Upper lobe of left lung (tissue), 6 donors: ENCODE measurements at regions not wholly inside any gene's neighbourhood (a gene's known extent, or its start where the extent isn't known, plus 50 kb on each side); places are given as distances from the start of the nearest gene placed in this dataset.
"Not testable (repeated sequence)": the region's sequence is repeated elsewhere in the genome, so short reads cannot be mapped to it uniquely, and the experiment has no call there.

ENCODE experiments used
- ATAC-seq, 2 donors: fragments of 200-7000 bp; cut with Tn5 transposase; one replicate each; pipeline ENCODE4 v1.9.1; 2022; ENCODE audit warnings: mild to moderate bottlenecking in 2 of 2, moderate library complexity in 2 of 2; ENCODE audit not compliant: low FRiP score in 2 of 2
- DNase-seq, 2 donors: peaks; one replicate each; pipeline ENCODE4 v3.0.0-alpha.2; 2019 to 2020
- H3K27ac ChIP-seq, 4 donors: fragments of 200-600 bp; sonication (generic); one replicate each; pipeline ENCODE4 v1.5.1; 2016 to 2019
- H3K27me3 ChIP-seq, 4 donors: fragments of 200-600 bp; sonication (generic); one replicate each; pipeline ENCODE4 v1.5.1; 2017 to 2019
- H3K36me3 ChIP-seq, 4 donors: fragments of 200-600 bp; sonication (generic); one replicate each; pipeline ENCODE4 v1.5.1; 2016 to 2019
- H3K4me1 ChIP-seq, 4 donors: fragments of 200-600 bp; sonication (generic); one replicate each; pipeline ENCODE4 v1.5.1; 2018 to 2019
- H3K4me3 ChIP-seq, 4 donors: fragments of 200-600 bp; sonication (generic); one replicate each; pipeline ENCODE4 v1.5.1; 2017 to 2019; ENCODE audit warnings: mild to moderate bottlenecking in 2 of 4, moderate library complexity in 1 of 4
- H3K9me3 ChIP-seq, 4 donors: fragments of 200-600 bp; sonication (generic); one replicate each; pipeline ENCODE4 v1.5.1; 2018 to 2019
- CTCF ChIP-seq, 6 experiments: fragments of 450-650 bp in 4 of 6; fragments of 200-600 bp in 2 of 6; sonication (generic) in 2 of 6; IDR thresholded peaks; one replicate each; pipeline ENCODE4 v1.5.1; 2016 to 2019; ENCODE audit warnings: antibody characterized with exemption in 6 of 6
- EP300 ChIP-seq, 4 donors: sonication (generic); formaldehyde crosslinking; IDR thresholded peaks; one replicate each; pipeline ENCODE4 v1.5.1; 2017; ENCODE audit warnings: antibody characterized with exemption in 4 of 4, control low read depth in 2 of 4
- POLR2A ChIP-seq, 4 donors: fragments of 450-650 bp; IDR thresholded peaks; one replicate each; pipeline ENCODE4 v1.5.1; 2016 to 2017; ENCODE audit warnings: antibody characterized with exemption in 4 of 4, mild to moderate bottlenecking in 2 of 4
- POLR2AphosphoS5 ChIP-seq, 2 donors: sonication (generic); formaldehyde crosslinking; IDR thresholded peaks; one replicate each; pipeline ENCODE4 v1.5.1; 2017; ENCODE audit warnings: antibody characterized with exemption in 2 of 2
- WGBS, 2 donors: methylation state at CpG; one replicate each; pipeline ENCODE4 v1.1.5; 2017 to 2018; 5-methylcytosine and 5-hydroxymethylcytosine counted together
- donor health status: DM: no; HTN: no; CAD: no; lungs with moderate emphysema.
- donor health status: DM: no; HTN: yes; CAD: no; lungs with severe emphysema.

- H3K27me3 ChIP-seq: no peaks in the 10 kb centered on the region
- DNase-seq (no peak), ATAC-seq (no peak)
- WGBS, 2 donors: 91 to 95% methylated on average over 8 of the region's 8 CpGs
- H3K9me3 ChIP-seq: no peaks in the 10 kb centered on the region
- TF ChIP-seq POLR2AphosphoS5 (IDR thresholded peaks at IDR 0.05) (no peak), EP300 (IDR thresholded peaks at IDR 0.05) (no peak), CTCF (IDR thresholded peaks at IDR 0.05) (no peak), POLR2A (IDR thresholded peaks at IDR 0.05) (no peak)
- peaks cover 0 to 9% (median 2%) of the 10 kb centered on the region in 4 donors for H3K4me1 ChIP-seq
- no peak overlapping the region for H3K27ac ChIP-seq
- no peak overlapping the region for H3K4me3 ChIP-seq
- no peaks in the 10 kb centered on the region for H3K36me3 ChIP-seq
Measured at GRCh38 chr5:159800131-159800840, 116.0 kb upstream of the ADRA1B start.

GRCh38 chr5:159801303-159801702 is 115.0 kb upstream of the ADRA1B start:
- WGBS, 2 donors: 75 to 79% methylated on average over 8 of the region's 8 CpGs
- ATAC-seq (no peak), DNase-seq (no peak)
- no peaks in the 10 kb centered on the region for H3K36me3 ChIP-seq
- H3K27me3 ChIP-seq: no peaks in the 10 kb centered on the region
- no peak overlapping the region for H3K27ac ChIP-seq
- H3K9me3 ChIP-seq: no peaks in the 10 kb centered on the region
- peaks cover 0 to 9% (median 2%) of the 10 kb centered on the region in 4 donors for H3K4me1 ChIP-seq
- TF ChIP-seq CTCF (IDR thresholded peaks at IDR 0.05) (no peak), POLR2AphosphoS5 (IDR thresholded peaks at IDR 0.05) (no peak), POLR2A (IDR thresholded peaks at IDR 0.05) (no peak), EP300 (IDR thresholded peaks at IDR 0.05) (no peak)
- H3K4me3 ChIP-seq: no peak overlapping the region

GRCh38 chr5:159802661-159803060 is 113.6 kb upstream of the ADRA1B start:
- TF ChIP-seq CTCF (IDR thresholded peaks at IDR 0.05): no peak
- Histone ChIP-seq H3K4me1 (peaks cover 0 to 9% (median 2%) of the 10 kb centered on the region in 4 donors), H3K27me3 (no peaks in the 10 kb centered on the region), H3K27ac (no peak overlapping the region), H3K4me3 (no peak overlapping the region), H3K9me3 (no peaks in the 10 kb centered on the region), H3K36me3 (no peaks in the 10 kb centered on the region)
- 36 to 46% methylated on average over 1 of the region's 1 CpG for WGBS, 2 donors
- ATAC-seq (no peak), DNase-seq (no peak)

DNA sequence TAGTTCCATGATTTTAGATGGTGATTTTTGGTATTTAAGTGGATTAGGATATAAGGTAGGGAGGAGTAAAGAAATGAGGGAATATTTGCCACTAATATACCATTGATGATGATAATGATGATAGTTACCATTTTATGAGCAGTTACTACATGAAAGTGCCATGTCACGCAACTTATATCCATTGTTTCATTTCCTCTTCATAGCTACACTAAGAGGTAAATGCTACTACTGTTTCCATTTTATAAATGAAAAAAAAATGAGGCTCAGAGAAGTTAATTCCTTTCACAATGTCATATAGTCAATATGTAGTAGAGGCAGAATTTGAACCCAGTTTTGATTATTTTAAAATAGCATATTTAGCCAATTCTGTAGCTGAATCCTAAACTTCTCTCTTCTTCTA is 112.2 kb upstream of the ADRA1B start:
- no peaks in the 10 kb centered on the region for H3K9me3 ChIP-seq
- H3K4me3 ChIP-seq: no peak overlapping the region
- ATAC-seq (no peak), DNase-seq (no peak)
- no peaks in the 10 kb centered on the region for H3K36me3 ChIP-seq
- 72 to 81% methylated on average over 1 of the region's 1 CpG for WGBS, 2 donors
- no peaks in the 10 kb centered on the region for H3K27me3 ChIP-seq
- TF ChIP-seq POLR2AphosphoS5 (IDR thresholded peaks at IDR 0.05): no peak
- no peak for TF ChIP-seq POLR2A (IDR thresholded peaks at IDR 0.05)
- no peak for TF ChIP-seq EP300 (IDR thresholded peaks at IDR 0.05)
- no peak for TF ChIP-seq CTCF (IDR thresholded peaks at IDR 0.05)
- no peak overlapping the region for H3K27ac ChIP-seq
- H3K4me1 ChIP-seq: peaks cover 0 to 9% (median 2%) of the 10 kb centered on the region in 4 donors

DNA sequence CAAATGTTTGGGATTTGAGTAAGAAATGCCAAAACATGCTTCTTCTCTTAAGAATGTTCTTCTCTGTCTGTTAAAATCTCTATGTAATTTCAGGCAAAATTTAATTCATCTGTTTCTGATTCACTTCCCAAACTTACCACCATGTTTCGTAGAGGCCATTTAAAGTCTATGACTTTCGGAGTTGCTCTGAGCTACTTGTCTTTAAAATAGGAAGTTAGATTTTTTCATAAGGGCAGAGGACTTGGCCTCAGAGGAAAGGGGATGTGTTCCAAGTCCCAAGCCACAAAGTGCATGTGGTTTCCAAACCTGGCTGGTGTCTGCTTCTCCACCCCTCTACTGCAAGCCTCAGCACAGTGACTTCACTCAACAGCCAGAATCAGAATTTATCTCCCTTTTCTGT is 111.3 kb upstream of the ADRA1B start:
- Histone ChIP-seq H3K4me3 (no peak overlapping the region), H3K9me3 (no peaks in the 10 kb centered on the region), H3K36me3 (no peaks in the 10 kb centered on the region), H3K27me3 (no peaks in the 10 kb centered on the region), H3K4me1 (peaks cover 0 to 9% (median 2%) of the 10 kb centered on the region in 4 donors), H3K27ac (no peak overlapping the region)
- ATAC-seq (peak in 1 of 2 donors; percentile 93), DNase-seq (no peak)
- no peak for TF ChIP-seq POLR2AphosphoS5 (IDR thresholded peaks at IDR 0.05)
- TF ChIP-seq CTCF (IDR thresholded peaks at IDR 0.05): no peak
- TF ChIP-seq POLR2A (IDR thresholded peaks at IDR 0.05): no peak
- TF ChIP-seq EP300 (IDR thresholded peaks at IDR 0.05): no peak
- WGBS, 2 donors: 47 to 64% methylated on average over 2 of the region's 2 CpGs

DNA sequence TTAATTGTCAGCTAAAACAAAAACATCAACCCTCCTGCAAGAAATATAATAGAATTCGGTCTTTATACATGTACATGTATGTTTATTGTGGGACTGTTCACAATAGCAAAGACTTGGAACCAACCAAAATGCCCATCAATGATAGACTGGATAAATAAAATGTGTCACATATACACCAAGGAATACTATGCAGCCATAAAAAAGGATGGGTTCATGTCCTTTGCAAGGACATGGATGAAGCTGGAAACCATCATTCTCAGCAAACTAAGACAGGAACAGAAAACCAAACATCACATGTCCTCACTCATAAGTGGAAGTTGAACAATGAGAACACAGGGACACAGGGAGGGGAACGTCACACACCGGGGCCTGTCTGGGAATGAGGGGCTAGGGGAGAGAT is 109.1 kb upstream of the ADRA1B start:
- not testable (repeated sequence) for H3K27me3 ChIP-seq, H3K36me3 ChIP-seq, H3K4me3 ChIP-seq, ATAC-seq, DNase-seq, H3K27ac ChIP-seq, H3K4me1 ChIP-seq, H3K9me3 ChIP-seq
- WGBS, 2 donors: 77 to 89% methylated on average over 3 of the region's 3 CpGs
